Endothelial cell of umbilical vein (primary cell): ENCODE measurements at regions not wholly inside any gene's neighbourhood (a gene's known extent, or its start where the extent isn't known, plus 50 kb on each side); places are given as distances from the start of the nearest gene placed in this dataset.

Source experiments
- BruUV-seq: library from RNA; stranded (reverse); fragments of 400-500 nt; replicated peaks from 2 replicates; lab custom pipeline; 2021; lab: Mats Ljungman, UMichigan
- CTCF ChIA-PET: fragments of 300-600, 350-600 bp; sonication (Branson Sonifier 250); formaldehyde crosslinking; loops from one replicate; lab custom pipeline; 2021; ENCODE audit warnings: antibody characterized with exemption, inconsistent platforms; lab: Charles Lee
- POLR2A ChIA-PET: fragments of 300-600, 350-600 bp; sonication (Branson Sonifier 250); formaldehyde crosslinking; loops from one replicate; lab custom pipeline; 2021; ENCODE audit warnings: antibody characterized with exemption, inconsistent platforms; lab: Charles Lee
- DNase-seq: peaks from one replicate; pipeline ENCODE4 v3.0.0-alpha.2; 2011; ENCODE audit warnings: low read depth, low spot score
- FAIRE-seq: peaks from 2 replicates; lab custom pipeline; 2011; peaks lifted over from hg19 to GRCh38; lab: Jason Lieb, UNC
- H2AFZ ChIP-seq: 2 replicates; pipeline ENCODE4 v1.6.0; 2012; ENCODE audit warnings: low read depth, low read length, control low read depth, inconsistent platforms
- H3K27ac ChIP-seq: 2 replicates; pipeline ENCODE4 v1.5.1; 2011; ENCODE audit warnings: low read depth, mild to moderate bottlenecking, control low read depth, low read length, moderate library complexity; ENCODE audit not compliant: insufficient read depth
- H3K27me3 ChIP-seq, 2 experiments: 2 replicates each; pipeline versions ENCODE4 v1.6.0 to v1.6.1; 2011; ENCODE audit warnings: low read length in 2 of 2, mixed read lengths in 1 of 2; ENCODE audit not compliant: control insufficient read depth in 2 of 2, insufficient read depth in 2 of 2
- H3K36me3 ChIP-seq, 2 experiments: 2 replicates in 1 of 2; 3 replicates in 1 of 2; pipeline ENCODE4 v1.5.1; 2011; ENCODE audit warnings: low read length in 2 of 2, mild to moderate bottlenecking in 1 of 2, moderate library complexity in 1 of 2; ENCODE audit not compliant: control insufficient read depth in 2 of 2, insufficient read depth in 2 of 2; ENCODE audit errors: extremely low read depth in 1 of 2
- H3K4me1 ChIP-seq: 3 replicates; pipeline ENCODE4 v1.5.1; 2011; ENCODE audit warnings: mild to moderate bottlenecking, low read length; ENCODE audit not compliant: control insufficient read depth, insufficient read depth; ENCODE audit errors: extremely low read depth
- H3K4me2 ChIP-seq: 2 replicates; pipeline ENCODE4 v1.6.1; 2011; ENCODE audit warnings: low read length, control low read depth, mixed read lengths; ENCODE audit not compliant: insufficient read depth
- H3K4me3 ChIP-seq, 3 experiments: fragments of 200-600 bp in 1 of 3; sonication (generic), shearing (Covaris generic) in 1 of 3; replicated peaks in 1 of 3; 2 replicates each; pipeline ENCODE4 v1.5.1; 2011 to 2016; ENCODE audit warnings: control low read depth in 3 of 3, low read length in 3 of 3, mild to moderate bottlenecking in 2 of 3, inconsistent platforms in 1 of 3, low read depth in 1 of 3, moderate library complexity in 1 of 3; ENCODE audit not compliant: insufficient read depth in 1 of 3
- H3K79me2 ChIP-seq: 2 replicates; pipeline ENCODE4 v1.6.0; 2012; ENCODE audit warnings: low read length, inconsistent platforms; ENCODE audit not compliant: control insufficient read depth, insufficient read depth
- H3K9ac ChIP-seq: replicated peaks from 2 replicates; pipeline ENCODE3; 2011; ENCODE audit warnings: low read length, control low read depth; ENCODE audit not compliant: insufficient read depth; ENCODE audit errors: extremely low read depth
- H3K9me1 ChIP-seq: replicated peaks from 3 replicates; pipeline ENCODE4 v1.6.0; 2011; ENCODE audit warnings: mild to moderate bottlenecking, low read length; ENCODE audit not compliant: control insufficient read depth, insufficient read depth; ENCODE audit errors: extremely low read depth
- H3K9me3 ChIP-seq: replicated peaks from 2 replicates; pipeline ENCODE4 v1.5.1; 2012; ENCODE audit warnings: low read length, inconsistent platforms; ENCODE audit not compliant: control insufficient read depth, insufficient read depth
- H4K20me1 ChIP-seq: replicated peaks from 2 replicates; pipeline ENCODE3; 2011; ENCODE audit warnings: mild to moderate bottlenecking, low read length; ENCODE audit not compliant: control insufficient read depth, insufficient read depth; ENCODE audit errors: extremely low read depth
- CTCF ChIP-seq, 2 donors: IDR thresholded peaks; 1 replicate in 1 of 2; 2 replicates in 1 of 2; pipeline ENCODE4 v1.5.1; 2011; ENCODE audit warnings: low read length in 2 of 2, mild to moderate bottlenecking in 2 of 2, moderate library complexity in 2 of 2, control low read depth in 1 of 2, inconsistent platforms in 1 of 2, low read depth in 1 of 2; ENCODE audit not compliant: insufficient read depth in 1 of 2; ENCODE audit errors: extremely low read depth in 1 of 2
- EZH2 ChIP-seq: IDR thresholded peaks from 2 replicates; pipeline ENCODE4 v1.6.1; 2012; ENCODE audit warnings: borderline replicate concordance, low read depth, mild to moderate bottlenecking, moderate library complexity, low read length, inconsistent platforms; ENCODE audit not compliant: severe bottlenecking
- FOS ChIP-seq: IDR thresholded peaks from 2 replicates; pipeline ENCODE4 v1.6.1; 2011; ENCODE audit warnings: mild to moderate bottlenecking, low read length, moderate library complexity, borderline replicate concordance; ENCODE audit not compliant: insufficient read depth
- GATA2 ChIP-seq: IDR thresholded peaks from 2 replicates; pipeline ENCODE4 v1.7.0; 2011; ENCODE audit warnings: low read depth, mild to moderate bottlenecking, moderate library complexity, mixed read lengths, low read length; ENCODE audit not compliant: insufficient read length, insufficient read depth
- JUN ChIP-seq: IDR thresholded peaks from 2 replicates; pipeline ENCODE4 v1.6.1; 2011; ENCODE audit warnings: borderline replicate concordance, low read depth; ENCODE audit not compliant: insufficient read length, insufficient read depth
- MAX ChIP-seq: IDR thresholded peaks from 2 replicates; pipeline ENCODE4 v1.6.1; 2011; ENCODE audit not compliant: insufficient read depth, insufficient read length
- MYC ChIP-seq: IDR thresholded peaks from one replicate; pipeline ENCODE4 v1.6.1; 2011; ENCODE audit warnings: mild to moderate bottlenecking, low read depth, low read length
- POLR2A ChIP-seq: IDR thresholded peaks from 2 replicates; pipeline ENCODE4 v1.6.1; 2012; ENCODE audit warnings: low read depth, mild to moderate bottlenecking, control low read depth, low read length
- POLR2AphosphoS5 ChIP-seq: IDR thresholded peaks from 2 replicates; pipeline ENCODE4 v1.6.1; 2012; ENCODE audit warnings: low read depth, mild to moderate bottlenecking, control low read depth, low read length, moderate library complexity; ENCODE audit not compliant: insufficient read depth
- dilution Hi-C: fragments of 300-500 bp; cut with MboI; formaldehyde crosslinking; loops from one replicate; pipeline ENCODE4 v1.15.0; 2019; ENCODE audit warnings: low sequenced_read_pairs; ENCODE audit not compliant: extremely low pct_ligation_motif_present
- intact Hi-C: fragments of 100-400 bp; cut with micrococcal nuclease; formaldehyde crosslinking; loops from one replicate; pipeline ENCODE4 v1.10.0; 2022

- H3K27ac ChIP-seq, result no peak overlapping the region
- intact Hi-C loops, result no loop called here
- H4K20me1 ChIP-seq, result no peaks in the 10 kb centered on the region
- POLR2A ChIA-PET, result no interaction called here
- dilution Hi-C loops, result no loop called here
- no peaks in the 10 kb centered on the region for H3K27me3 ChIP-seq
- H3K9me1 ChIP-seq, result no peaks in the 10 kb centered on the region
- H3K9me3 ChIP-seq, result no peaks in the 10 kb centered on the region
- BruUV-seq, result no TSS peak
- TF ChIP-seq FOS (no peak), EZH2 (no peak), CTCF (IDR thresholded peaks at IDR 0.05; ENCODE audit: extremely low read depth in 1 of 2, insufficient read depth in 1 of 2, low read depth in 1 of 2, low read length in 2 of 2) (no peak), JUN (no peak), MAX (no peak), POLR2AphosphoS5 (no peak), MYC (no peak), GATA2 (no peak), POLR2A (no peak)
- FAIRE-seq (no peak), DNase-seq (no peak)
- H3K9ac ChIP-seq, result no peak overlapping the region
- no peaks in the 10 kb centered on the region for H3K36me3 ChIP-seq
- CTCF ChIA-PET, result no interaction called here
- H3K4me1 ChIP-seq, result no peaks in the 10 kb centered on the region
- no peak overlapping the region for H2AFZ ChIP-seq
- no peaks in the 10 kb centered on the region for H3K79me2 ChIP-seq
- no peak overlapping the region for H3K4me3 ChIP-seq
- H3K4me2 ChIP-seq, result no peak overlapping the region
Observed at GRCh38 chr2:83949361-83949760, 509.7 kb downstream of the SUCLG1 start.
